HG02763 (cell line): ENCODE measurements at regions not wholly inside any gene's neighbourhood (a gene's known extent, or its start where the extent isn't known, plus 50 kb on each side); places are given as distances from the start of the nearest gene placed in this dataset.
"Not testable (repeated sequence)": the region's sequence is repeated elsewhere in the genome, so short reads cannot be mapped to it uniquely, and the experiment has no call there.

Experiments
- ATAC-seq: cut with Tn5 transposase; IDR thresholded peaks from one replicate; pipeline ENCODE4 v1.9.1; 2021; ENCODE audit warnings: mild to moderate bottlenecking, moderate library complexity; ENCODE audit not compliant: unreplicated experiment

- not testable (repeated sequence) for ATAC-seq
These were observed 109.9 kb downstream of the MRPL14 start for GRCh38 chr6:44017307-44017706.

DNA sequence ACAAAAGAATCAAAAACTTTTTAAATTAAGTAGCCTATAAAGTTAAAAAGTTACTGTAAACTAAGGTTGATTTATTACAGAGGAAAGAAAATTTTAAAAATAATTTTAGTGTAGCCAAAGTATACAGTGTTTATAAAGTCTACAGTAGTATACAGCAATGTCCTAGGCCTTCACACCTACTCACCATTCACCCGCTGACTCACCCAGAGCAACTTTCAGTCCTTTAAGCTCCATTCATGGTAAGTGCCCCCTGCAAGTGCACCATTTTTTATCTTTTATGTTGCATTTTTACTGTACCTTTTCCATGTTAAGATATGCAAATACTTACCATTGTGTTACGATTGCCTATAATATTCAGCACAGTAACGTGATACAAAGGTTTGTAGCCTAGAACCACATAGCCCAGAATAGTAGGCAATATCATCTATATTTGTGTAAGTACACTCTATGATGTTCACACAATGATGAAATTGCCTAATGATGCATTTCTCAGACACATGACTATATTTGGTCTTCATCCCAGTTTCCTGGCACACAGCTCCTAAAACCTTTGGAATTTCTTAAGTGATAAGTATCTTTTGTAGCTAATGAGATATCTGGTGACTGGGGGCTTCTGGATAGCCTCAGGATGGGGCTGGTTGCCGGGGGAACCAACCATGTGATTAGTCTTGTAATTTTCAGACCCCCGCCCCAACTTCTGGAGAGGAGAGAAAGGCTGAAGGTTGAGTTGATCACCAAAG lies 111.0 kb downstream of the MRPL14 start:
- ATAC-seq = no peak

DNA sequence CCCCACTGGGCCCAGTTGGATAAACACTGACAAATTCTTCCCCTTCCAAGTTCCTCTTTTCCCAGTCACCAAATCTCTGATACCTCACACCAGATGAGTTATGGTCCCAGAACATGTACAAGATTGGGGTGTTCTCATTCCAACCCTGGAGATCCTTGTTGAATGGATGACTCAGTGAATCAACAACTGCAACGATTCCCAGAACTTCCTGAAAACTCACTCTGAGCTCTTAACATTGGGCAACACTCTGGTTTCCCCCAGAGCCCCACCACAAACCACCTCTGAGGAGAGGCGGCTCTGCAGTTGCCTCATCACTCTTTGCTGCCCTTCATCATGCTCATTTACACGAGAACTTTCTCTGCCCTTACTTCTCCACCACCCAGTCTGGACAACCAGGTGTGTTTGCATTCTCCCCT lies 115.2 kb downstream of the MRPL14 start:
- no peak for ATAC-seq

GRCh38 chr6:44011350-44011920 lies 115.8 kb downstream of the MRPL14 start:
- no peak for ATAC-seq

- ATAC-seq = no peak
These were observed 116.6 kb downstream of the MRPL14 start for GRCh38 chr6:44010411-44011349.

DNA sequence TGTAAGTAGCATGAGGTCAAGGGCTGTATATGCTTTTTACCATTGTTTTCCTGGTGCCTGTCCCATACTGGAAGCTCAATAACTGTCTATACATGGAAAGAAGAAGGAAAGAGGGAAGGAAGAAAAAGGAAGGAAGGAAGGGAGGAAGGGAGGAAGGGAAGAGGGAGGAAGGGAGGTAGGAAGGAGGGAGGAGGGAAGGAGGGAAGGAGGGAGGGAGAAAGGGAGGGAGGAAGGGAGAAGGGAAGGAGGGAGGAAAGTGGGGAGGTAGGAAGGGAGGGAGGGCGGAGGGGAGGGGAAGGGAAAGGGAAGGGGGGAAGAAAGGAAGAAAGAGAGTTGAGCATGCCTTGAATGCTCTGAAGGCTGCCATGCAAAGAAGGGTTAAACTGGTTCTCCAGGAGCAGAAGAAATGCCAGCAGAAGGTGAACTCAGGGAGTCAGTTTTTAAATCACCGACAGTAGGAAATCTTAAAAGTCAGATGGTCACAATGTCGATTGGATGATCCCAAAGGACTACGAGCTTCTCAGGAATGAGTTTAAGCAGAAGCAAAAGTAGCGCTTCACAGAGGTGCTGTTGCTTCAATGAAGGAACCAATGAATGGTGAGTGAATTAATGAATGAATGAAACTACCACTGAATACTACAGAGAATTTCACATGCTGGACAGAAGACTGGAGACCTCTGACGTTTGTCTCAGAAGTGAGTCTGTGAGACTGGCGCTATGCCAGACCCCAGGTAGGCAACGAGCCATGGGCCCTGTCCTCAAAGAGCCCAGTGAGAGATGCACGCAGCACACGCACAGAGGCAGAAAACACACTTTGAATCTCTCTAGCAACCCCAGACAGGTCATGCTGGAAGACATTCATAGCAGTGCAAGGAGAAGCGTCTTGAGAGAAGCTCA lies 117.6 kb downstream of the MRPL14 start:
- no peak for ATAC-seq

- ATAC-seq = no peak
These were observed 118.4 kb downstream of the MRPL14 start for GRCh38 chr6:44008821-44009370.

GRCh38 chr6:44007818-44008621 lies 119.2 kb downstream of the MRPL14 start:
- ATAC-seq = no peak

DNA sequence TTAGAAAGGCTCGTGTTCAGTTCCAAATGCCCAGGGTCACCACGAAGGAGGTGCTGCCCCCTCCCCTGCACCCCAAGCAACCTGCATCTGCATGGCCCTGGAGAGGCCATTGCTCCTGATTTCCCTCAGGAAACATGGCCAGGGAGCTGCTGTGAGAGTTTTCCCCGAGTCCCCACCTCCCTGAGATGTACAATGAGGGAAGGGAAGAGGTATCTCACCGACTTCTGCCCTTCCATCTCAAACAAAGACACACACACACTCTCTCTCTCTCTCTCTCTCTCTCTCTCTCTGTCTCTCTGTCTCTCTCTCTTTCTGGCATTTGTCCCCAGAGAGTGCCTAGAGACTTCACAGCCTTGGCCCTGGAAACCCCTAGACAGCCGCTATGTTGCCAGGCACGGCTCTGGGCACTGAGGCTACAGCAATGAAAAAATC lies 120.4 kb downstream of the MRPL14 start:
- ATAC-seq = no peak

DNA sequence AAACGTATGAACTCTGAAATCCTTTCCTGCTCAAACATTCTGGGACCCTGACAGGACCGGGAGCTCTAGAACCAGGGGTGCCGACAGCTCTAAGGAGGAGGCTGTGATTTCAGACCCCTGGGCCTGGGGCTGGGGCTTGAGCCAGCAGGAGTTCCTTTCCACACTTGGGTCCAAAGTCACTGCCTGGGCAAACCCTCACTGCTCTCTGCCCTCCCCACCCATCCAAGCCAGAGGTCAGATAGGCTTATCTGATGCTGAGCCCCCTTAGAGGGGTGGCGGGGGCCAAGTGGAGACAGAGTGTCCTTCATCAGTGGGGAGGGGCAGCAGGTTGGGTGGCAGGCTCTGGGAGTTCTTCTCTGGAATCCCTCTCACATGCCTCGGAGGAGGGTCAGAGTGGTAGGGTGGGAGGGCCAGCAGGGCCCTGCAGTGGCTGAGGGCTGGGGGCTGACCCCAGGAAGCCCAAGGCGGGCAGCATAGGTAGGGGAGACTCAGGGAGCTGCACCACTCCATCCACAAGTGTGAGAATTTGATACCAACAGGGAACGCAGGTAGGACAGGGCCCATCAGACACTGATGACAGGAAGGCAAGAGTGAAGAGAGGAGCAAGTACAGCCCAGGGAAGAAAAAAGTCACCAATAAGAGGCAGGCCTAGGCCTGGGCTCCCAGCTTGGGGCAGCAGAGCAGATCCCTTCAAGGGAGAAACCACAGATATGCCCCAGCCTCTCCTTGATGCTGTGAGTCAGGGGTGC lies 121.0 kb downstream of the MRPL14 start:
- ATAC-seq = no peak

DNA sequence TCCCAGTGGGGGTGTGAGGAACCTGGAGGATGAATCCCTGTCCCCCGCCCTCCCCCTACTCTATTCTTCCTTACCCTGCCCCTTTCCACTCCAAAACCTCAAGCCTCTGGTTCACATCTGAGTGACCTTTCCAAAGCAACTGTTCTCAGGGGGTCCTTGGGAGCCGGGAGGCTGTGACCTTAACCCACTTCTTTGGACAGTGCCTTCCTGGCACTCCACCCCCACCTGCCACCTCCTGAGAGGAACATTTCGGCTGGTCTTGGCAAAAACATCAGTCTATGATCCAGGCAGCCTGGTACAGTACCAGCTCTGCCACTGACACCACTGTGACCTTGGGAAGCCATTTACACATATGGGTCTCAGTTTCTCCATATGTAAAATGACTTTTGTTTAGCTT lies 121.7 kb downstream of the MRPL14 start:
- no peak for ATAC-seq

DNA sequence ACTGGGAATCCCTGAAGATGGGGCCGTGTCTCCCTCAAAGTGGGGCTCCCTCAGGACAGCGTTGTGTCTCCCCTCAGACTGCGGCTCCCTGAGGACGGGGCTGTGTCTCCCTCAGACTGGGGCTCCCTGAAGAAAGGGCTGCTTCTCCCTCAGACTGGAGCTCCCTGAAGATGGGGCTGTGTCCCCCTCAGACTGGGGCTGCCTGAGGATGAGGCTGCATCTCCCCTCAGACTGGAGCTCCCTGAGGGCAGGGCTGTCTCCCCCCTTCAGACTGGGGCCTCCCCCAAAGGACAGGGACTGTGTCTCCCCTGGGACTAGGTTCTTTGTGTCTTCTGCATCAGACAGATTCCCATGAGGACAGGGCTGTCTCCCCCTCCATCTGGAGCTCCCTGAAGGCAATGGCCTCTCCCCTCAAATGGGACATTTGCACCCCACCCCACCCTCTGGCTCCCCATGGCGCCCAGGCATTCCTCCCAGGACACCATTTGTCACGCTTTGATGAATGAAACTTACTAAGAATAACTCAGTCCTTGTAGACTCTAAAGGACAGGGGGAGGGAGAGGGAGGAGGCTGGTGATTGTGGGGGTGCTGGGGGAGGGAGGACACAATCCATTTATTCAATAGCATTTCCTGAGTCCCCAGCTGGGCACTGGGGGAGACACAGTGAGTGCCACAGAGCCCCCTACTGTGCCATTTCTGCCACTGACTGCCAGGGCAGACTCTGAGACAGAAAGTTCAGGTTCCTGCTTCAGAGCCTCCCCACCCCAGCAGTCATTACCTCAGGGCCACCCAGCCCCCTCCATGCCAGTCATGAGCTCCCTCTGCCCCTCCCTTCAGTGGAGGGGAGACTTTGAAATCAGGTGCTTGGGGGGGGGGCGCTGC lies 122.4 kb downstream of the MRPL14 start:
- ATAC-seq = no peak

GRCh38 chr6:44004136-44004535 lies 123.1 kb downstream of the MRPL14 start:
- ATAC-seq = no peak

GRCh38 chr6:44003345-44004061 lies 123.7 kb downstream of the MRPL14 start:
- ATAC-seq = no peak

DNA sequence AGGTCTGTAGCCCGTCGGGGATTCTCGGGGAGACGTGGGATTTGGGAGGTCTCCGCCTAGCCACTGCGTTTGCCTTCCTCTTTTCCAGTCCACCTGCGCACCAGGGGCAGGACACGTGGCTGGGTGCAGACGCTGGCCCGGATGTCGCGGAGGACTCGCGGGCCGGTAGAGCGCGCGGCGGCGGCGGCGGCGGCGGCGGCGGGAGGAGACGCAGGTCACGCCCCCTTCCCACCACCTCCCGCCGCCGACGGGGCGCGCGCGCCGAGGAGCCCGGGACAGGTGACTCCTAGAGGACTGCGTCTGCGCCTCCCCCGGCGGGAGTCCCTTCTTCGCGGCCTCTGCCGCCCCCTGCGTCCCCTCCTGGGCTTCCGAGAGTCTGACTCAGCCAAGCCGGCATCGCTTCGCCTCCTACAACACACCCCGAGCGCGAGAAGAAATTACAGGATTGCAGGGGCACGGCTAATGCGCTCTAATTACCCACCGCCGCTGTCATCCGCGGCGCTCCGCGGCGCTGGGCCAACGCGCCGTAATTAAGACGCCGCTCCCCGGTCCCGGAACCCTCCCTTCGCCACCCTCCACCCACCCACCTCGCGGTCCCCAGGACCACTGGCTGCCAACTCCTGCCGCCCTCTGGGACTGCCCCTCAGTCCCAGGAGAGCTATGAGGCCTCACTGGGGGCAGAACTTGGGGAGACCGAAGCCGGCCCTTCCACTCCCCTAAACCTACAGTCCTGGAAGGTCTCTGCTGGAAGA lies 124.5 kb downstream of the MRPL14 start:
- ATAC-seq = peak; percentile 40

DNA sequence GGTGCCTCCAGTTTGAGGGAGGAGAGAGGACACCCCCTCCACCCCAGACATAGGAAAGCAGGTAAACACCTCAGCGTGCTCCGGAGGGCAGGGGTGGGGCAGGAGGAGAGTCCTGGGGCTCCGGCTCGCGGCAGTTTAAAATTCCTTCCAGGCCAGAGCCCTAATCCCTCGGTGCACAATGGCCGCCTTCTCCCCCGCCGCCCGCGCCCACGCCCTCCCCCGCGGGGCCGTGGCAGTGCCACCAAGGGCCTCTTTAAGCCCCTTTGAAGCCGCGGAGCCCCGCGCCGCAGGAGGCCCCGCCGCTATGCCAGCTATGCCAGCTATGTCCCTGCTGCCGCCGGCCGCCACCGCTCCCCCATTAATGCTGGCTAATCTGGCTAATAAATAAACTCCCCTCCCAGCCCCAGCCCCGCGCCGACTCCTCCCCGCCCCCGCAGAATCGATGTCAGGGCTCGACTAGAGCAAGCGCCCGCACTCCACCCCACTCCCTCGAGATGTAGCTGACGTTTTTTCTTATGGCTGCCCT lies 125.1 kb downstream of the MRPL14 start:
- no peak for ATAC-seq
